GM04503 (cell line): ENCODE measurements at regions not wholly inside any gene's neighbourhood (a gene's known extent, or its start where the extent isn't known, plus 50 kb on each side); places are given as distances from the start of the nearest gene placed in this dataset.
A peak's percentile ranks its signal among the peaks of the same experiment; 100 is the strongest.
"Not testable (repeated sequence)": the region's sequence is repeated elsewhere in the genome, so short reads cannot be mapped to it uniquely, and the experiment has no call there.

Experiments
- DNase-seq: peaks from one replicate; pipeline ENCODE4 v3.0.0-alpha.2; 2012; ENCODE audit warnings: low read depth

DNA sequence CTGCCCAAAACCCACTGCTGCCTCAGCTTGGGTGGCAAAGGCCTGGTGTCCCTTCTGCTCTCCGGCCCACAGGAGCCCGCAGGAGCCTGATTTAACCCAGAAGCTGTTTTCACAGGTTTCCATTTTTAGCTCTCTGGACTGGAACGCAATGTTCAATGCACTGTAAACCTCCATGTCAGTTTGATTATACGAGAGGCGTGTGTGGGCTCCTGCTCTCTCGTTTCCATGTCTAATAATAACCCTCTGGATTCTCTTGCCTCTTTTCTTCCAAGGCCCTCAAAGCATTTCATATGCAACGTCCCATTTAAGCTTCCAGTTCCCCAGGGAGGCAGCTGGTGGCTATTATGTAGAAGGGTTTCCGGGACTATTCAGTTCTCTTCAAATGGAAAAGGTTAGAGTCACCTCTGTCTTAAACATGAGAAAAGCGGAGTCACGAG is 161.1 kb downstream of the SUDS3 start:
- DNase-seq, result no peak

DNA sequence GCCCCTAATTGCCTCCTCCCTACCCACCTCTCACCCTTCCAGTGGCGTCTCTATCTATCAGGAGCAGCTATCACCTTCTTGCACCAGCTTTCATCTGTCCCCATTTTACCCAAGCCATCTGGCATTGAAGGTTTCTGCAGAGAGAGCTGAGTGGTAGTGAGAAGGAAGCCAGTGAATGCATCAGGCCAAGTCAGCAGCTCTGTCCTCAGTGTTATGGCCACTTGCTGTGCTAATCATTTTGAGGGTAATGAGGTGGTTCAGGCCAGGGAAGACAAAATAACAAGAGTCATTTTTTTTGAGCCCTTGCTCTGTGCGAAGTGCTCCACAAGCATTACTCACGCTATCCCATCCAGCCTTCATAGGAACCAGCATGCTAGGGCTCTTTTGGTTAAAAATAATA is 164.7 kb downstream of the SUDS3 start:
- DNase-seq, result no peak

DNA sequence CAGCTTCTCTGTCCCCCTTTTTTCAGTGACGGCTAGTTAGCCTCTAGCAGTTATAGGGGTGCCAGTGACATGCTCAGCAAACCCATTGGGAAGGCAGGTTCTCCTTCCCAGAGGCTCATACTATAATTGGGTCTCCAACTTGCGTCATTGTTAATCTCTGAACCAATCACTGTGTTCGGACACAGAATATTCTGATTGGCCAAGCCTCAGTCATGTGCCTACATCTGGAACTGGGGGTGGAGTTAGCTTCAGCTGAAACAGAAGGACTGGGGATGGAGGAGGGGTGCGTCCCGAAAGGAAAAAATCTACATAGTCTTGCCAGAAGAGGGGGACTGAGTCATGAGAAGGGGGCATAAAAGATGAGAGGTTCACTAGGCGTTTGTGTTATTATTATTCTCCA is 165.6 kb downstream of the SUDS3 start:
- DNase-seq, result no peak

DNA sequence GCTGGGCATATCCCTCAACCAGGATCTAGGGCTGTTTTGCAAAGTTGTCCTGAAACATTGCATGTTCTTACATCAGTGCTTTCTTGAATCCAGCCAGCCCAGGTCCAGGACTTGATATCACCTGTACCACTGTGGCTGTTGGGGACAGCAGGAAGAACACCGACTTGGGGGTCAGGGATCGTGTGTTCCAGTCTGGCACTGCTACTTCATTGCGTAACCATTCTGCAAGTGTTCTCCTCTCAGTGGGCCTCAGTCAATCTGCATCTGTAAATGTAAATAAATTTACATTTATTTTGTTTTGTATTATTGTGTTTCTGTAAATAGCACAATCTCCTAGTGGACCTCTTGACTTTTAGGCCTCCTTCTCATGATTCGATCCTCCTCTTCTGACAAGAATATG is 167.3 kb downstream of the SUDS3 start:
- no peak for DNase-seq

DNA sequence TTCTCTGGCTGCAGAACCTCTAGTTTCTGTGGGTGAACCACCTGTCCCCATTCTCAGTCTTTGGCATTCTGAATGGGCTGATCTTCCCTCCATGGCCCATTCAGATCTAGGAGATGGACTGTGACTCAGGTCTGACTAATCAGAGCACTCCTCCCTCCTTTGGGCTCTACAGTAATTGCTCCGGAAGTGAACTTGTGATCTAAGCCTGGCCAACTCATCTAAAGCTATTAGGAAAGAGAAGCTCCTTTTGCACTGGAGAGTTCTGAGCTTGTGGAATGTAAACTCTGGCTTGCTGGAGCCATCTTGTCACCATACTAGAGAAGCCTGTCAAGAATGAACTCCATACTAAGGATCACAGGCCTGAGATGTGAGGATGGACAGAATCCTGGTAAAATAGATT is 168.2 kb downstream of the SUDS3 start:
- DNase-seq, result peak; percentile 30

DNA sequence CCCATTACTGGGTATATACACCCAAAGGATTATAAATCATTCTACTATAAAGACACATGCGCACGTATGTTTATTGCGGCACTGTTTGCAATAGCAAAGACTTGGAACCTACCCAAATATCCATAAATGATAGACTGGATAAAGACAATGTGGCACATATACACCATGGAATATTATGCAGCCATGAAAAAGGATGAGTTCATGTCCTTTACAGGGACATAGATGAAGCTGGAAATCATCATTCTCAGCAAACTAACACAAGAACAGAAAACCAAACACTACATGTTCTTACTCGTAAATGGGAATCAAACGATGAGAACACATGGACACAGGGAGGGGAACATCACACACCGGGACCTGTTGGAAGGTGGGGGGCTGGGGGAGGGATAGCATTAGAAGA is 171.3 kb downstream of the SUDS3 start:
- DNase-seq, result not testable (repeated sequence)

DNA sequence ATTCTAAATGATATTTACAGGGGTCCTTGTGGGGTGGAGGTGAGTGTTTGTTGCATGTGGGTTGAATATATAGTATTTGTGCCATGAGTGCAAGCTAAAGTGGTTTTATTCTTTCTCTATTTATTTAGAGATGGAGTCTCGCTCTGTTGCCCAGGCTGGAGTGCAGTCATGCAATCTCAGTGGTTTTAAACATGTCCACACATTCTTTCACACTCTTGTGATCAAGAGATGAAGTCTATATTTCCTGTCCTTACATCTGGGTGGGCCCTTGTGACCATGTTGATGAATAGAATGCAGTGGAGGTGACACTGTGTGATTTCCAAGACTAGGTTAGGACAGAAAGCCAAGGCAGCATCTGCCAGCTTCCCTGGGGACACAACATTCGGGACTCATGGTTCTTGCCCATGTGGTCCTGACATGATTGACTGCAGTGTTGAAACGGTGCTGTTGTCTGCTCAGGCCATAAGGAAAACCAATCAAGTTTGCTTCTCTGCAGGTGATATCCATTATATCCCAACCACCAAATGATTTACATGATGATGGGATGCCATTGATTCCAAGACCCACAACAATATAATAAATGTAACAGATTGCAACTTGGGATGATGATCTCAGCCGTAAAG is 172.6 kb downstream of the SUDS3 start:
- no peak for DNase-seq

DNA sequence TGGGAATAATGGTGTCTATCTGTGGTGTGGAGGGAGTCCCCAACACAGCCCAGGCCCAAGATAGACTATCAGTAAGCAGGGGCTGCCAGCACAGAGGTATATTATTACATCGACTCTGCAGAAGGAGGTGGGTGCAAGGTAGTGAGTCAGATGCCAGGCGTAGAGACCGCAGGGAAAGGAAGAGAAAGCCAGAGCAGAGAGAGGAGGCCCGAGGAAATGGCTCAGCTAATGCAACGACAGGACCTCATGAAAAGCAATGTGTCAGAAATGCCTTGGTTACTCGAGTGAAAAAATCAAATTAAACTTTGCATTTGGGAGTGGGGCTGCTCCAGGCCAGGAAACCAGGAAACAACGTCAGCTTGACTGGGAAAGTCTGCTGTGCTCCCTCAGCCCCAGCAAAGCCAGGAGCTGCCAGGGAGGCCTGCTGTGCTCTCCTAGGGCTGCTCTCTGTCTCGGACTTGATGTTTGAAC is 173.2 kb downstream of the SUDS3 start:
- no peak for DNase-seq

DNA sequence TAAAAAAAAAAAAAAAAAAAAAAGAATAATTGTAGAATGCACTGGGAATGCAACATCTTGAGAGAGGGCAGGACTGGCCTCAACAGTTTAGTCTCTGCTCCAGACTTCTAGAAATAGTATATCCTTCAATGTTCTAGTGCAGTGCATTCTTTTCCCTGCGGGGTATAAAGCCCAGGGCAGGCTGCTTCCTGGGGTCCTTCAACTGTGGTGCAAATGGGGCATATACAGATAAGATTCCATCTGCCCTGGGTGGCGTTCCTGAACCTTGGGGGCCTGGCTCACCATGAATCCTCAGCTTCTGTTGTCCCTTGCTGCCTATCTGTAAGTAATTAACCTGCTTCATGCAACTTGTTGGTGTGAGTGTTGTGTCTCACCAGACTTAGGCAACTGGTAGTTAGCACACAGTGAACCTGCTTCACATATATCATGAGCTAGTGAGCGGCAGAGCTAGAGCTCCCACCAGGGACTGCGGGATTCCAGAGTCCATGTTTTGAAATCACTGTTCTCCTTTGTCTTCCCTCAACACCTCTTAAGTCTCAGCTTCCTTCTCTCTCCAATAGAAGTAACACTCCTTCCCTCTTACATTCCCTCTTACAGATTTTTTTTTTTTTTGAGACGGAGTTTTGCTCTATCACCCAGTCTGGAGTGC is 177.6 kb downstream of the SUDS3 start:
- no peak for DNase-seq

DNA sequence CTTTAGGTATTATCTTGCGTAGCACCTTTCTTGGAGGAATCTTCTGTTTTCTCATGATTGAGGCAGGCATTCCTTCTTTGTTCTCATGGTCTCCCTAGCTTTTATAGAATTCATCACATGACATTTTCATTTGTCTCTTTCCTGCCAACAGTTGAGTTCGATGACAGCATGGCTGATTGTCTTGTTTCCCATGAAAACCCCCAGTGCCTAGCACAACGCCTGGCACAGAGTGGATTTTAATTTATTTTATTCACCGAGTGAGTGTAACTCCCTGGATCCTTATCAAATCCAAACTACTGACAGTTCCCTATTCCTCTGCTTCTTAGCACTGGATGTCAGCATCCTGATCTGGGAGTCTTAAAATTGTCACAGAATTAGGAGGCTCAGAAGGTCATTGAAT is 182.6 kb downstream of the SUDS3 start:
- no peak for DNase-seq

DNA sequence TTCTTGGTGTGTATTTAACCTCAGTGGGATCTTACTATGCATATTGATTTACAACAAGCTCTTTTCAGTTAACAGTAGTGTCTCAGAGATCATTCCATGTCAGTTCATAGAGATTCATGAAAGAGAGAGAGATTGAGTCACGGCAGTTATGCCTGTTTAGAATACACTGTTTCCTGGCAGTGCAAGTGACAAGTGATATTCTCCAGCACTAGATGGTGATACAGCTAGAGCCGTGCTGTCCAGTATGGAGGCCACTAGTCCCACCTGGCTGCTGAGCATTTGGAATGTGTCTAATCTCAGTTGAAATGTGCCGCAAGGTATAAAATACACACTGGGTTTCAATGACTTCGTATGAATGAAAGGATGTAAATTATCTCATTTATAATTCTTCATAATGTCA is 184.4 kb downstream of the SUDS3 start:
- DNase-seq, result no peak

DNA sequence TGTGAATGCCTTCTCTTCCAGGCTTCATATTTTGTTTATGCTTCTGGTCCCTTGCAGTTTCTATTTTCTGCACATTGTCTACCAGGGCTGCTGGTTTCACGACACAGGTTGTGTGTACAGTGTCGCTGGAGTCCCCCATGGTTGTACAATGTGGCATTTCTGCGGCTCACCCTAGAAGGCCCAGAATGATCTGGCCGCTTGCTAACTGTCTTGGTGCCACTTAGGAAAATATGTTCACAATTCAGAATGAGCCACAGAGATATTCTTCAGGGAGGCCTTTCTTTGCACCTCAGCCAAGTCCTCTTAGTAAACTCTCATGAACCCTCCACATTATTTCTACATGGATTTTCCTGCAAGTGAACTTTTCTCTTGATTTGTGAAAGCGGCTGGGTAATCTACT is 195.4 kb downstream of the SUDS3 start:
- DNase-seq, result no peak

DNA sequence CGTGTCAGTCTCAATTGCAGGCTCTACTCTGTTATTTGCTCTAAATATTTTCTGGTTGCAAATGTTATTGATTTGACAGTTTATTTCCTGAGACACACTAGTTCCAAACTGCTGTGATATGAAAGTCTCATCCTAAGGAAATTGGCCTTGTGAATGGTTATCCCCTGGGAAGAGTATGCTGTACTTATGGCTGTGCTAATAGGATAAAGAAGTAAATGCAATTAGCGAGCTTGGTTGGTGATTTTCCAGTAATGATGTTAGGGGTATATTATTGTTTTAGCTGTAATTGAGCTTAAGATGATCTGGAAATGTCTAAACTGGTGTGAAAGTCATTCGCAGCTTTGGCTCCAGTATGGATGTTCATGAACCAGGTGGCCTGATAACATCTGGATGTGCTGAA is 197.9 kb downstream of the SUDS3 start:
- DNase-seq, result no peak

DNA sequence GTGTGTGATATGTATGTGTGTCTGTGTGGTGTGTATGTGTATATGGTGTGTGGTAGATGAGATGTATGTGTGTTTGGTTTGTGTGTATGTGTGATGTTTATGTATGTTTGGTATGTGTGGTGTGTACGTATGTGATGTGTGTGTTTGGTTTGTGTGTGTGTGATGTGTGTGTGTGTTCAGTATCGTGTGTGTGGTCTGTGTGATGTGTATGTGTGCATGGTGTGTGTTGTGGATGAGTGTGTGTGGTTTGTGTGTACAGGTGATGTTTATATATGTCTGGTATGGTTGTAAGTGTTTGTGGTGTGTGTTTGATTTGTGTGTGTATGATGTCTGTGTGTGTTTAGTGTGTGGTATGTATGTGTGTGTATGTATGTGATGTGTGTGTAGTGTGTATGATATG is 199.4 kb downstream of the SUDS3 start:
- no peak for DNase-seq

DNA sequence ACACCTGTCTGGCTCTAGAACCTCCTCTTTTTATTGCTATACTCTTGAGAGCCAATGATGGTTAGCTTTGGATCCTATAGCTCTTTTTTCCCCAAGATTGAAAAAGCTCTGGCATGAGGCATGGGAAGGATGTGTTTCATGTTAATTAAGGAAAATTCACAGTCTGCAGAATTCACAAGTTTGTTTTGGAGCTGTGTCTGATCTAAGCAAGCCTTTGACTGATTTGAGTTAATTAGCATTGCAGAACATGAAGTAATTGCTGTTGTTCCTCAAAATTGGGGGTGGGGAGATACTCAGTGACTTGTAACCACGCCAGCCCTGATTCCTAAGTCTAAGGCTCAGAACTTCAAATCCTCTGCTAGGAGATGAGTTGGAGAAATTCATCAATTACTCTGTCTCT is 205.0 kb downstream of the SUDS3 start:
- DNase-seq, result no peak

DNA sequence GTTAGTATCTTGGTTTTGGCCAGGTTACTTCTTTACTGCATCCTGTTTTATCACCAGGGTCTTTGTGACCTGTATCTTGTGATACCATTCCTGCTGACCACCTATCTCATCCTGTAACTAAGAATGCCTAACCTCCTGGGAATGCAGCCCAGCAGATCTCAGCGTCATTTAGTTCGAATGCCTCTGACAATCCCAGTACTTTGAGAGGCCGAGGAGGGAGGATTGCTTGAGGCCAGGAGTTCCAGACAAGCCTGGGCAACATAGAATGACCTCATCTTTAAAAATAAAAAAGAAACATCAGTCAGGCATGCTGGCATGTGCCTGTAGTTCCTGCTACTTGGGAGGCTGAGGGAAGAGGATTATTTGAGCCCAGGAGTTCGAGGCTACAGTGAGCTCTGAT is 206.5 kb downstream of the SUDS3 start:
- DNase-seq, result no peak

DNA sequence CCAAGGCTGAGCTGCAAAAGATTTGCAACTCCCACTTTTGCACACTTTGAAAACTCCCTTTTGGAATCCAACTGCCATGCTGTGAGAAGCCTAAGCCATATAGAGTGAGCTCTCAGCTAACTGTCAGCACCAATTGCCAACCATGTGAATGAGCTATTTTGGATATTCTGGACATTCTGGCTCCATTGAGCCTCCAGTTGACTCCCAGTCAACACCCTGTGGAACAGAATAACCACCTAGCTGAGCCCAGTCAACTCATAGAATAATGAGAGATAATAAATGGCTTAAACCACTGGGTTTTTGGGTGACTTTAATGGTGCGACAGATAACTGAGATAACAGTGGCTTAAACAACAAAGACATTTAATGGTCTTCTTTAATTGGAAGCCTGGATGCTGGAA is 210.1 kb downstream of the SUDS3 start:
- no peak for DNase-seq

DNA sequence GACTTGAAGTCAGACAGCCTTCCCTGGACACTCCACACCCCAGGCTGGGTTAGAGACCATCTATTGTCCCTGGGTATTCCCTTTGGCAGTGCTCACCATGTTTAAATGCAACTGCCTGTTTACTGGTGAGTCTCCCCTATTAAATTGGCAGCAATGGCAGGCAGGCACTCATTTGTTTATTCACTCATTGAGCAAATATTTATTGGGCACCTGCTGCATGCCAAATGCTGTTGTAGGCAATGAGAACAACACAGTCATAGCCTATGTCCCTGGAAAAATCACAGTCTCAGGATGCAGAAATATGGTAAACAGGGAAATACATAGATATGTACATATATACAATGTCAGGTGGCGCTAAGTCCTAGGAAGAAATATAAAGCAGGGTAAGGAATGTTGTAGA is 212.8 kb downstream of the SUDS3 start:
- DNase-seq, result no peak

DNA sequence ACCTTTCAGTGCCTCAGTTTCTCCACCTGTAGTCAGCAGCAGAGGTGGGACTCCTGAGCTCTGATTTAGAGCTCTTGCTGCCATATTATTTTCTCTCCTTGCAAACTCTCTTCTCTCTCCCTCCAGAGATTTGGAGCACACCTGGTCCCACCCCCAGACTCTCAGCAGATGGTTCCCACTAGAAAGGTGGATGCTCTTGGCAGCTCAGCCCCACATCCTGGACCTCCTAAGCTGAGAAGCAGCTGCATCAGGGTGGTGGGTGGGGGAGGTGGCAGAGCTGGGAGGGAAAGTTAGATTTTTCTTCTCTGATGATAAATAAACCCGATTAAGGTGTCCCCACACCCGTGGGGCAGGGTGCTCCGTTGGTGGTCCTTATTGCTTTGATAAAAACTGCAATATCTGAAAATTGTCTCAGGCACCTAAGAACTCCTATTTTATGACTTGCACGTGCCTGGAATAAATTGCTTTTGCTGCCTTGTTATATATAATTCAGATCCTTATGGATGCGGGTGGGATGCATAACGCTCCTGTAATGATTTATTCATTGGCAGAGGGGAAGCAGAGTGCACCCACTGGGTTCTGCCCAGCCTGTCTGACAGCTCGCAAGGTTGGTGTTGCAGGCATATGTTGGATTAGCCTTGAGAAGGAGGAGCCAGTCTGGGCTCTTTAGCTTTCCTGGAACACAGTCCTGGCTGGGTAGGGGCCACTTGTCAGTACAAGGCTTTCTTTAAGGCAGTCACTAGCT is 214.2 kb downstream of the SUDS3 start:
- DNase-seq, result no peak

DNA sequence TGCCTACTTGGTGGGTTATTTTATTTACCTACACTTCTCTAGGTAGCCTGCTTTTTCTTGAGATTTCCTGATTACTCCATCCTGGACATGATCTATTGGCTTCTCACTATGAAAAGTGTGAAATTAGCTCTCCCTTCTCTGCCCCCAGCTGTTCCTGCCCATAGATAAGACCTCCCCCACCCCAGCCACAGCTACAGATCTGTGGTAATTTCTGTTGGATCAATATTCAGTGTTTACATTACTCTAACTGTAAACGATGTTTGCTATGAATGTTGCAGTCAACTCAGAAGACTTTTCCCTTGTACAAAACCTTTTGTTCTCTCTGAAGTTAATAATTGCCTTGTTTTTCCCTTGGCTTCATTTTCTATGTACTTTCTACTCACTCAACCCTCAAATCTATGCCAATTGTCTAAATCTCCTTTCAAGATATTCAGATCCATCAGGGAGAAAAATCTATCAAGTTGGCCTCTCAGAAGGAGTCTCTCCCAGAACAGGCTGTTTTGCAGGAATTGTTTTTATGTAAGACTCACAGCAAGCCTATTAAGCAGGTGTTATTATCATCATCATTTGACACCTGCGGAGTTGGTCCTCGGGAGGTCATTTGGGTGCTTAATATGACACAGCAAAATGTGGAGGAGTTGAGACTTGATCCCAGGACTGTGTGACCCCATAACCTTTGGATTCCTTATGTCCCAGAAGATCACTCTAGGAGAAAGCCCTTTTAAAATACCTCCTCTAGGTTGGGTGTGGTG is 227.4 kb downstream of the SUDS3 start:
- DNase-seq, result no peak

DNA sequence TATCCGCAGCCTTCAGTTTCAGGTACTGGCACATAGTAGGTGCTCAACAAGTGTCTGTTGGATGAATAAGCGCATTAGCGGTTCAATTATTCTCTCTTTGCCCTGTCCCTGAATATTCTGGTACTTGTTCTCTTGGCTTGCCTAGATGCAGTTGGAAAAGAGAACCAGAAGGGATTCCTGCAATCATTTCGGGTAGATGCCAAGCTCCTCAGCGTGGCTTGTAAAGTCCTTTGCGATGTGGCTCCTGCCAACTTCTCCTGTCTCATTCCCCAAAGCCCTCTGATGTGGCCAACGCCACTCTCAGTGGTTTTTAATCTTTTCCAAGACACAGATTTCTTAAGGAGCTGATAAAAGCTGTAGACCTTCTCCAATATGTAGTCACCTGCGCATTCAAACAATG is 230.3 kb downstream of the SUDS3 start:
- DNase-seq, result no peak

DNA sequence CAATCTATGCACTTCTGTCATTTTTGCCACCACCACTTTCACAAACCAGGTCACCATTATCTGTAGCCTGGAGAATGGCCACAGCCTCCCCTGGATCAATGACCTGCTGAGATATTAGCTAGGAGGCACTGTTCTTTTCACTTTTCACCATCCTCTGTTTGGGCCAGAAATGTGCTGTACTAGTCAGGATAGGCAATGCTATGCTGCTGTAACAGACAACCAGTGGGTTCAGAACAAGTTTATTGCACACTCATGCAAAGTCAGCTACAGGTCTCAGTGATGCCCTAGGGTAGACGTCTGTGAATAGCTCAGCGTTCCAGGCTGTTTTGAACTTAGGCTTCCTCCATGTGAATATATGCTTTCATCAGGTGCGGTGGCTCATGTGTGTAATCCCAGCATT is 231.5 kb downstream of the SUDS3 start:
- no peak for DNase-seq
